Karpas-422 (cell line): ENCODE measurements at regions not wholly inside any gene's neighbourhood (a gene's known extent, or its start where the extent isn't known, plus 50 kb on each side); places are given as distances from the start of the nearest gene placed in this dataset.

Source experiments
- DNase-seq: peaks from one replicate; pipeline ENCODE4 v3.0.0-alpha.2; 2015
- H2AFZ ChIP-seq: fragments of 200-600 bp; sonication (generic); 2 replicates; pipeline ENCODE4 v1.6.1; 2014; ENCODE audit warnings: antibody characterized with exemption, low read length, mixed read lengths
- H3K27ac ChIP-seq: fragments of 200-600 bp; sonication (generic); 2 replicates; pipeline ENCODE4 v1.5.1; 2014; ENCODE audit warnings: mild to moderate bottlenecking, low read length, moderate library complexity
- H3K27me3 ChIP-seq: fragments of 200-600 bp; sonication (generic); 2 replicates; pipeline ENCODE4 v1.6.1; 2014; ENCODE audit warnings: low read length, mixed read lengths
- H3K36me3 ChIP-seq: fragments of 200-600 bp; sonication (generic); 2 replicates; pipeline ENCODE4 v1.6.1; 2014; ENCODE audit warnings: low read length, mixed read lengths; ENCODE audit not compliant: insufficient read depth
- H3K4me1 ChIP-seq: fragments of 200-600 bp; sonication (generic); 2 replicates; pipeline ENCODE4 v1.6.1; 2014; ENCODE audit warnings: mild to moderate bottlenecking, low read length, mixed read lengths
- H3K4me2 ChIP-seq: fragments of 200-600 bp; sonication (generic); 2 replicates; pipeline ENCODE4 v1.6.1; 2014; ENCODE audit warnings: low read length, low read depth, mild to moderate bottlenecking; ENCODE audit not compliant: poor library complexity, severe bottlenecking
- H3K4me3 ChIP-seq: fragments of 200-600 bp; sonication (generic); 2 replicates; pipeline ENCODE4 v1.5.1; 2014; ENCODE audit warnings: mild to moderate bottlenecking, antibody characterized with exemption, low read length, mixed read lengths
- H3K79me2 ChIP-seq: fragments of 200-600 bp; sonication (generic); 2 replicates; pipeline ENCODE4 v1.6.1; 2014; ENCODE audit warnings: mild to moderate bottlenecking, low read length, mixed read lengths
- H3K9ac ChIP-seq: fragments of 200-600 bp; sonication (generic); 2 replicates; pipeline ENCODE4 v1.6.0; 2014; ENCODE audit warnings: low read length
- H3K9me2 ChIP-seq: fragments of 200-600 bp; sonication (generic), shearing (Covaris generic); replicated peaks from 2 replicates; pipeline ENCODE4 v1.6.0; 2014; ENCODE audit warnings: mild to moderate bottlenecking, low read length, moderate library complexity; ENCODE audit not compliant: insufficient read depth
- H3K9me3 ChIP-seq: fragments of 300-700, 200-600 bp; sonication (generic); 2 replicates; pipeline ENCODE4 v1.6.1; 2014; ENCODE audit warnings: low read length, mixed read lengths
- H4K20me1 ChIP-seq: fragments of 200-600 bp; sonication (generic); 2 replicates; pipeline ENCODE4 v1.6.1; 2014; ENCODE audit warnings: mild to moderate bottlenecking, antibody characterized with exemption, low read length, low read depth; ENCODE audit not compliant: insufficient read depth

GRCh38 chr2:155332016-155332415, 633.5 kb downstream of the KCNJ3 start:
- Histone ChIP-seq H3K27ac (no peak overlapping the region), H3K4me1 (no peaks in the 10 kb centered on the region), H3K4me3 (no peak overlapping the region), H2AFZ (no peak overlapping the region), H3K9me2 (no peaks in the 10 kb centered on the region), H3K27me3 (no peaks in the 10 kb centered on the region), H3K9me3 (peaks cover 8% of the 10 kb centered on the region), H3K4me2 (no peak overlapping the region), H3K9ac (no peak overlapping the region), H3K79me2 (no peaks in the 10 kb centered on the region), H4K20me1 (no peaks in the 10 kb centered on the region), H3K36me3 (no peaks in the 10 kb centered on the region)
- DNase-seq = no peak

- no peaks in the 10 kb centered on the region for H3K36me3 ChIP-seq
- H3K27me3 ChIP-seq = no peaks in the 10 kb centered on the region
- no peak overlapping the region for H3K27ac ChIP-seq
- no peak overlapping the region for H2AFZ ChIP-seq
- H3K9me2 ChIP-seq = 0 out of 2 replicates have a peak, but pooled peaks cover 3% of the 10 kb centered on the region
- H3K4me1 ChIP-seq = no peaks in the 10 kb centered on the region
- H3K9me3 ChIP-seq = peaks cover 32% of the 10 kb centered on the region
- H3K9ac ChIP-seq = no peak overlapping the region
- DNase-seq = no peak
- no peak overlapping the region for H3K4me3 ChIP-seq
- H3K79me2 ChIP-seq = no peaks in the 10 kb centered on the region
- no peaks in the 10 kb centered on the region for H4K20me1 ChIP-seq
- H3K4me2 ChIP-seq = no peak overlapping the region
Measured at GRCh38 chr2:155320236-155320635, 621.7 kb downstream of the KCNJ3 start.

- Histone ChIP-seq H3K27ac (no peak overlapping the region), H3K9me2 (0 out of 2 replicates have a peak, but pooled peaks cover 3% of the 10 kb centered on the region), H3K4me1 (no peaks in the 10 kb centered on the region)
Measured at GRCh38 chr2:155318710-155319109, 620.2 kb downstream of the KCNJ3 start.

GRCh38 chr2:155315768-155316167, 617.3 kb downstream of the KCNJ3 start:
- H3K4me3 ChIP-seq = no peak overlapping the region
- H3K4me2 ChIP-seq = no peak overlapping the region
- no peak overlapping the region for H2AFZ ChIP-seq
- no peaks in the 10 kb centered on the region for H3K79me2 ChIP-seq
- no peaks in the 10 kb centered on the region for H4K20me1 ChIP-seq
- H3K36me3 ChIP-seq = no peaks in the 10 kb centered on the region
- H3K27ac ChIP-seq = no peak overlapping the region
- H3K4me1 ChIP-seq = no peaks in the 10 kb centered on the region
- DNase-seq = no peak
- H3K9me3 ChIP-seq = peaks cover 10% of the 10 kb centered on the region; the same call in 1 of the 2 replicates
- H3K27me3 ChIP-seq = no peaks in the 10 kb centered on the region
- no peak overlapping the region for H3K9ac ChIP-seq
- 0 out of 2 replicates have a peak, but pooled peaks cover 3% of the 10 kb centered on the region for H3K9me2 ChIP-seq

More at GRCh38 chr2:155318710-155319109, 620.2 kb downstream of the KCNJ3 start:
- Histone ChIP-seq H3K79me2 (no peaks in the 10 kb centered on the region), H3K27me3 (no peaks in the 10 kb centered on the region), H3K4me3 (no peak overlapping the region), H3K4me2 (no peak overlapping the region), H2AFZ (no peak overlapping the region), H3K9me3 (peaks cover 26% of the 10 kb centered on the region), H4K20me1 (no peaks in the 10 kb centered on the region), H3K9ac (no peak overlapping the region), H3K36me3 (no peaks in the 10 kb centered on the region)
- no peak for DNase-seq

- no peaks in the 10 kb centered on the region for H3K79me2 ChIP-seq
- peak; percentile 74 for DNase-seq
- no peaks in the 10 kb centered on the region for H4K20me1 ChIP-seq
- no peaks in the 10 kb centered on the region for H3K27me3 ChIP-seq
- no peak overlapping the region for H2AFZ ChIP-seq
- H3K4me2 ChIP-seq = no peak overlapping the region
- H3K4me3 ChIP-seq = no peak overlapping the region
- H3K9me3 ChIP-seq = 0 out of 2 replicates have a peak, but pooled peaks cover 2% of the 10 kb centered on the region
- H3K36me3 ChIP-seq = no peaks in the 10 kb centered on the region
- no peaks in the 10 kb centered on the region for H3K9me2 ChIP-seq
- H3K9ac ChIP-seq = no peak overlapping the region
- no peak overlapping the region for H3K27ac ChIP-seq
- no peaks in the 10 kb centered on the region for H3K4me1 ChIP-seq
Measured at GRCh38 chr2:155310589-155310988, 612.1 kb downstream of the KCNJ3 start.

GRCh38 chr2:155309483-155309882, 611.0 kb downstream of the KCNJ3 start:
- H3K9me2 ChIP-seq = no peaks in the 10 kb centered on the region

GRCh38 chr2:155308367-155309009, 610.0 kb downstream of the KCNJ3 start:
- no peak overlapping the region for H3K27ac ChIP-seq
- H3K9me3 ChIP-seq = no peaks in the 10 kb centered on the region
- H3K27me3 ChIP-seq = no peaks in the 10 kb centered on the region
- no peak overlapping the region for H3K4me3 ChIP-seq
- no peak for DNase-seq
- H3K4me2 ChIP-seq = no peak overlapping the region
- H3K79me2 ChIP-seq = no peaks in the 10 kb centered on the region
- no peak overlapping the region for H2AFZ ChIP-seq
- no peak overlapping the region for H3K9ac ChIP-seq
- no peaks in the 10 kb centered on the region for H3K9me2 ChIP-seq
- no peaks in the 10 kb centered on the region for H3K36me3 ChIP-seq
- H4K20me1 ChIP-seq = no peaks in the 10 kb centered on the region
- no peaks in the 10 kb centered on the region for H3K4me1 ChIP-seq

More at GRCh38 chr2:155309483-155309882, 611.0 kb downstream of the KCNJ3 start:
- H4K20me1 ChIP-seq = no peaks in the 10 kb centered on the region
- no peaks in the 10 kb centered on the region for H3K4me1 ChIP-seq
- no peak overlapping the region for H3K4me2 ChIP-seq
- DNase-seq = no peak
- H3K36me3 ChIP-seq = no peaks in the 10 kb centered on the region
- no peaks in the 10 kb centered on the region for H3K27me3 ChIP-seq
- no peak overlapping the region for H2AFZ ChIP-seq
- H3K79me2 ChIP-seq = no peaks in the 10 kb centered on the region
- no peak overlapping the region for H3K27ac ChIP-seq
- H3K9ac ChIP-seq = no peak overlapping the region
- no peak overlapping the region for H3K4me3 ChIP-seq
- no peaks in the 10 kb centered on the region for H3K9me3 ChIP-seq

- Histone ChIP-seq H3K9me2 (no peaks in the 10 kb centered on the region), H3K9me3 (peaks cover 2% of the 10 kb centered on the region; the same call in 1 of the 2 replicates), H3K4me2 (no peak overlapping the region), H3K9ac (no peak overlapping the region), H3K4me3 (no peak overlapping the region), H3K4me1 (no peaks in the 10 kb centered on the region), H3K79me2 (no peaks in the 10 kb centered on the region), H3K27ac (no peak overlapping the region), H4K20me1 (no peaks in the 10 kb centered on the region), H2AFZ (no peak overlapping the region), H3K36me3 (no peaks in the 10 kb centered on the region), H3K27me3 (no peaks in the 10 kb centered on the region)
- DNase-seq = no peak
Measured at GRCh38 chr2:155301221-155301620, 602.7 kb downstream of the KCNJ3 start.
